ENCODE measurements at regions not wholly inside any gene's neighbourhood (a gene's known extent, or its start where the extent isn't known, plus 50 kb on each side); places are given as distances from the start of the nearest gene placed in this dataset.

DNA sequence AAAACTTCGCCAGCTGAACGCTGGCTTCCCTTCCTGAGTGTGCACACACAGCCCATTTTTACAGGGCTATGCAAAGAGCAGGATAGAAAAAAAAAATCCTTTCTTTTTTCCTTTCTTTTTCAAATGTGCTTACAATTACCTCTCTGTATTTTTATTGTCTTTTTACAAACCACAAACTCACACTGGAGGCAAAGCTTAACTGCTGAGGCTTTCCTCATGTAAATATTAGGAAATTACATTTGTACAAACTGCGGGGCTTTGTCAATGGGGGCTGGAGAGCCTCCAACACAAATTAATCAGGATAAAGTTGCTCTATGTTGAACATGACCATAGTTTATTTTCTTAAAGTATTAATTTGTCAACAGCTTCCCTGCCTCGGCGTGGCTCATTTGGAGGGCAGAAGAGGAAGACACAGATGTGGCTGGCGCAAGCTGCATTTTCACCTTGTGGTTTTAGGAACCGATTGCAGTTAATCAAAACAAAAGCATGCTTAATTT, 411.7 kb upstream of the MKI67 start:
- no peak for DNase-seq

DNA sequence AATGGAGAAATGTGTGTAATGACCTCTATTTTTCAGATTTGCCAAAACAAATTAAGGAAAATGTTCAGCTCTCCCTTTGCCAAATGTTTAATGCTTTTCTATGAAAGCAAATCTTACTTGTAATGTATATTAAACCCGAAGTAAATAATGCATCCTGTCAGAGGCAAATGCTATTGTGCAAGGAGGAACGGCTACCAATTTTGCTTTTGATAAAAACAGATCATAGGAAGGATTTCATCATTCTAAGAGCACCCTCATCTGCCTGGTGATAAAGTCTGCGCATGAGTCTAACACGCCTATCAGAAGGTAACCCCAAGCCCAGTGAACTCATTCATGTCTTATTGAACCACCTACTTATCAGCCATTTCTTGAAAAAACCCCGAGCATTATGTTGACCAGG, 412.4 kb upstream of the MKI67 start:
- no peak for DNase-seq

DNA sequence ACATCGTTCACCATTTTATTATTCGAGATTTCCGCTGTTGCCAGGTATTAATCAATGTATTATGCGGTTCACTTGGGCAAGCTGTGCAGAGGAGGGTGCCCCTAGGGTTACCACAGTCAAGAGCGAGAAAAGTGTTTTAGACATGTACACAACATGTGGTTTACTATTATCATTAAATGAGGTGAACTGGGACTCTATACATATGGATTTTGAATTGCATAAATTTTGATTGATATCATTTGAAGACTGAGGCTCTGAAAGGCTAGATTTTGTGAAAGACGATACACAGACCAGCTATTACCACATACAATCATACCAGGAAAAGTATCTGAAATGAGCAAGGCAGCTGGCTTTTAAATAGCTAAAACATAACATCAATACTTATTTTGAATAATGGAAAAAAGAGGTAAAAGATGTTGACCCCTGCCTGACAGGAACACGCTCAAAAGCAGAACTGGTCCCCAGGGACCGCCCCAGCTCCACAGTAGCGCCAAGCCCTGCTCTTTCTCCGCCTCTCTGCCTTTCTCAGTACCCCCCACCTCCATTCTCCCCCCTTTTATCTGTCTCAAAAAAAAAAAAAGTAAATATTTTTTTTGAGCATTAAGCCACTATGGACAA, 413.4 kb upstream of the MKI67 start:
- no peak for DNase-seq

DNA sequence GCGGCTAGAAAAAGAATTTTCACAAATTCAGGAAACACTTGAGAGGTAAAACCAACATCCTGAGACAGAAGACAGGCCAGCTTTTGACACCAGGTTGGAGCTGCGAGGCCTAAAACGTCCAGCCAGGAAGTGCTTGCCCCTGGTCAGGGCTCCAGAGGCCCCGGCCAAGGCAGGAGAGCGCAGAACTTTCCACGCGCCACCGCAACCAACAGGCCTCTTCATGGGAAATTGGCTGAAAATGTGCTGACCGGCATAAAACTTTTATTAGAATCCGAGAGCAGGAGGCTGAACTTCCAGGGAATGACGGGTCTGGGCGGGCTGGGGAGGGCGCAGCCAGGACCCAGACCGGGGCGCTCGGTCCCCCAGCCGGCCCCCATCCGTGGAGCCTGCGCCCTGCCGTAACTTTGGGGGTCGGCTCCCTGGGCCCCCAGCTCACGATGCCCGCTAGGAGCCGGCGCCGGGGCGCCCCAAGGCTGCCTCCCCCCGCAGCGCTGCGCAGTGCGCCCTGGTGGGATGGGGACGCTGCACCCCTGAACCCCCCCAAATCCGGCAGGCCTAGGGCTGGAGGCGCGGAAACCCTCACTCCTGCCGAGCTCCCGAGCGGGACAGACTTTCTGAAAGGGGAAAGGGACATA, 414.0 kb upstream of the MKI67 start:
- DNase-seq = no peak

DNA sequence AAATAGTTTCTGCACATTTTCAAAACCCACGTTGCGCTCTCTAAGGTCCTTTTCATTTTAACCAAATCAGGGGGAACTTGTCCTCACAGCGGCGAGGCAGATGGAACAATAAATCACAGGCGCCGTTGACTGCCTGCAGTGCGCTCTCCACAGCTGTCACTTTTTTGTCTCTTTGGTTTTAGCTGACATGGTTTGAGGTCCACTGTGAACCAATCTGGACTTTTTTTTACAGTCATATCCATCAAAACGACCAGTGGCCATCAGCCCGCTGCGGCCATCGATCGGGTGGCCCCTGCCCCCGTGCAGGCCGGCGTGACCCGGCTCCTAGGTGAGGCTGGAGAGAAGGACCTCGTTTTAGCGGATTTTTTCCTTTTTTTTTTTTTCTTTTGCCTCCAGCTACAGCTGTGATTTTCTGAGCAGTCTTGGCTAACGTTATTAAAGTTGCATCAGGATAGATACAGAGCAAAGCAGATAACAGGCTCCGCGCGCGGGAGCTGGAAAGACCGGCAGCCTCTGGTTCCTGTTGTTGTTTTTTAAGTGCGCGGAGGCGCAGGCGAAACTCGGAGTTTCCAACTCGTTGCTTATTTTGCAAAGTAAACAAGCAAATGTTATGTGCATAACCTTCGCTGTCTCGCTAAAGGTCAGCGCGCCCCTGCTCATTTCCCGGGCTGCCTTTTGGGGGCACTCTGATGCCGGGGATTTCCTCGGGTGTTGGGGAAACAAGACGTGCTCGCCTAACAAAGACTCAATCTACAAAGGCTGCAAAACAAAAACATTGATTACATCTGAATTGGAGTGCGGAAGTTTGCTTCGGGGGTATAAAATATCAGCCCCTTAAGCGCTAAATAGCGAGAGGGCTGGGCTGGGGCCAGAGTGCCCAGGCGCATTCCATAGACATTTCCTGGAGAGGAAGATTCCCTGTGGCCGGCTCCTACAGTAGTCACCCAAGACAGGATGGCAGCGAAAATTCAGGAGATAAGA, 414.8 kb upstream of the MKI67 start:
- no peak for DNase-seq

DNA sequence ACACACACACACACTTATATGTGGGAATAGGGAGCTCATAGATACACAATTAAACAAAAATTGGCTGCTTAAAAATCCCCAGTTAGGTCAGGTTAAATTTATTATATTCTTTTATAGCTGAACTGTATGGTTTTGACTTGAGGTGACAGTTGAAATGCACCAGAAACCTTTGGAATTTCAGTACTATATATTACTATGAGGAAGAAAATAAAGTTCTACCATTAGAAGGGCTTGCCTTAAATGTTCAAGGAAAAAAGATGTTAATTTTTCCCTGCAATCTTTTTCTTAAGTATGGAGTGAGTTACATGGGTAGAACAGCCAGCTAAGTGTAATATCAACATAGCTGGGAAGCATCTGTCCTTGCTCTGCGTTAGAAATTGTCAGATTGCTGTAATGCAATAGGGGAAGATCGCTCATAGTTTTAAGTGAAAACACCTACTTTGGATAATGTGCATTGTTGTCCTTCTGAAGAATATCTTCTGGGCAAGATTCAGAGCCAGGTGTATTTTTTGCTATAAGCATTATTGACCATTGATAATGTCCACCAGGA, 415.8 kb upstream of the MKI67 start:
- DNase-seq = no peak

DNA sequence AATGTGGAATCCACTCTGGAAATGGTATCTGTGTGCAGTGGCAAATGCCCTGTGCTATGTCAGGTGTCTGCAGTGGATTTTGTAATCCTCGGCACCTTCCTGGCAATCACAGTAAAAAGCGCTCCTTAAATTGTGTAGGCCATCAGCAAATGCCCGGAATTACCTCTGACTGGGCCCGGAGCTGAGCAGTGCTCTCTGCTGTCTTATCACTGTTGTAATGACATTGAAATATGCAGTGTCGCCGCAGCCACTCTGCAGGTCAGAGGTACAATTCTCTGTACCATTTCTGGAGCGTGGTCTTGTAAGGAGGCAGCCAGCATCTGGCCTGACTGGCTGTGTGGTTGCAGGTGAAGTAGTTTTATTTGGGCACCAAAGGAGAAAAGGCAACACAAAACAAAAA, 416.4 kb upstream of the MKI67 start:
- DNase-seq = no peak

DNA sequence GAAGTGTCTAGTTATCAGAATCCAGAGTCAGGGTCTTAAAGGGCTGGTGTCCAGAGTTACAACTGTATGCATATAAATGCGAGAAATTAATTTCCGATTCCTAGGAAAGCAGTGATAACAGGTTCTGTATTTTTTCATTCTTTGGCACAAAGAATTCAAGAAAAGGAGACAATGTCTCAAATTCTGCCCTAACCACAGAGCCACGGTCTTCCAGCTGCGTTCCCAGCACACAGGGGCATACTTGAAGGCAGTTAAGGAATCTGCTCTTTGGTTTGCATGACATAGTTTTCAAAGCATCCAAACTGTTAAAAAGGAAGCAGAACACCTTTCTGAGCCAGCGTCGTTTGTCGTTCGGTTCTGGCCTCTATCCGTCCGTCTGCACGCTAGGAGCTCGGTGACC, 416.9 kb upstream of the MKI67 start:
- DNase-seq = no peak

DNA sequence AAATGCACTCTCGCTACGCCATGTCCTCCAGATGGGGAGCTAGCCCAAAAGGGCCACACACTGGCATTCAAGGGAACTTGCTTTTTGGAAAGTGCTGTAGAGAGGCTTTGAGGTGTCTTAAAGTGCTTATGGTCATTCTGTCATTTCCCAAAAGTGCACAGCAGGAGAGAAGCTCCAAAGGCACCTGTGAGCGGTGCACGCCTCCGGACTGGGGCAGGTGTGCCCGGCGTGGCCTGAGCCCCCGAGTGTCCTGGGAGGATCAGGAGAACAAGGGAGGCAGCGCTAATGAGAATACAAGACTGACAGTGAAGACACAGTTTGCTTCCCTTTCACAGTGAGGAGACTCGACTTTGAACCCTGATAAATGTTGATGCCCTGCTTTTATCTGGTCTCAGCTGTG, 419.0 kb upstream of the MKI67 start:
- no peak for DNase-seq

DNA sequence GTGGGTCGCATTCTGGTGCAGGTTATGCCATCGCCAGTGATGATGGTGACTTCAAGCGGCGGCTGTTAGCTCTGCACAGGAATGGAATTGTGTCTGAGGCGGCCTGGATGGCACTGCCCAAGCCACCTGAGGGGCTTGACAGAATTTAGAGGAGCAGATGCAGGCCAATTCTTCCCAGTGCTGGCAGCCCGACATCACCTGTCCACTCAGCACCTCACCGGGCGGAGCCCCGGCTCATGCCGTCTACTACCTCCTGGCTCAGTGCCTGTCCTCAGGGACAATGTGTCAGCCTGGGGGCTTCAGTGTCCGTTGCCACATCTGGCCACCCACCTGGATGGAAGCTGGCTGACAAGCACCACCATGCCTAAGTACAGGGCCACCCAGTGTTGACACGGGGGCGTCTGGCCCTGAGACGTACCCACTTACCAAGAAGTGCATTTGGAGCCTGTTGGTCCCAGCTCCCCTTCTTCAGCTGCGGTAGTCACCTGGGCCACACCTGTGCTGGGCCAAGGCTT, 420.5 kb upstream of the MKI67 start:
- DNase-seq = no peak

DNA sequence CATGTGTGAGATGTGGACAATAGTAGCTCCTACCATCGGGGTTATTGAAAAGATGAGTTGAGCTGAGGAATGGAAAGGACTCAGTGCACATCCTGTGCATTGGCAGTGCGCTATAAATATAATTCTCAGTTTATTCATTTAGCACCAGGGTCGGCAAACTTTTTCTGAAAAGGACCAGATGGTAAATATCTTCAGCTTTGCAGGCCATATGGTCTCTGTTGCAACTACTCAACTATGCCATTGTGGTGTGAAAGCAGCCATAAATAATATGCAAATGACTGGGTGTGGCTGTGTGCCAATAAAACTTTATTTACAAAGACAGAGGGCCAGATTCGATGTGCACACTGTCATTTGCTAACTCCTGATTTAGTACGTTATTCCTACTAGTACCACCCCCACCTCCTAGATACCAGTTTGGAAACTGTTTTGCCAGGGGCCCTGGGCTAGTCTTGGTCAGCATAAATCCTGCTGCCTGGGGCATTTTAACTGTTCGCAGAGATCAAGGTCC, 422.9 kb upstream of the MKI67 start:
- DNase-seq = no peak

DNA sequence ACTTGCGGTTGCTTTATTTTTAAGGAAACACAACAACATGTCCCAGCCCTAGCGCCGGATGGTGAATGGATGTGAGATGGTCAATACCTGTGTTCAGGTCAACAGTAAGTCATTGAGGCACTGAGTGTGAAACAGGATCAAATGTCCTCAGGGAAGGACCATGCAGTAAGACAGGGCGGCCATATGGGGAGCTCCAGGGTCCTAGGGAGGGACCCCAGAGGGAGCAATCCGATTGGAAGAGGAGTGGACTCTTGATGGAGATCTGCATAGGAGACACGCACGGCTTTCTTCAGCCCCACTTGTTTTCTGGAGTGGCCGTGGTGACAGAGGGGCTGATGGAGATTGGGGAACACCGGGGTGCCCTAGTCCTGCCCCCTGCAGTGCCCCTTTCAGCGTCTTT, 423.8 kb upstream of the MKI67 start:
- DNase-seq = no peak

DNA sequence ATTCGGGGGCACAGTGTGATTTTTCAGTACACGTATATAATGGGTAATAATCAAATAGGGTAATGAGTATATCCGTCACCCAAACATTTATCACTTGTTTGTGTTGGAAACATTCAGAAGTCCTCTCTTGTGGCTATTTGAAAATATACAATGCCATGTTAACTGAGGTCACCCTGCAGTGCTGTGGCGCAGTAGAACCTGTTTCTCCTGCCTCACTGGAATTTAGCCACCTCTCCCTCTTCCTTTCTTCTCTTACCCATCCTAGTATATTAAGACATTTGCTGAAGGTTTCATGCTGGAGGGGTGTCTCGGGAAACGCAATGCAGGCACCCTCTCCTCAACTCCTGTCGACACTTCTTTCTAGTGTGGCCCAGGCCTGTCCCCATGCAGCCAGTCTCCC, 425.3 kb upstream of the MKI67 start:
- no peak for DNase-seq

DNA sequence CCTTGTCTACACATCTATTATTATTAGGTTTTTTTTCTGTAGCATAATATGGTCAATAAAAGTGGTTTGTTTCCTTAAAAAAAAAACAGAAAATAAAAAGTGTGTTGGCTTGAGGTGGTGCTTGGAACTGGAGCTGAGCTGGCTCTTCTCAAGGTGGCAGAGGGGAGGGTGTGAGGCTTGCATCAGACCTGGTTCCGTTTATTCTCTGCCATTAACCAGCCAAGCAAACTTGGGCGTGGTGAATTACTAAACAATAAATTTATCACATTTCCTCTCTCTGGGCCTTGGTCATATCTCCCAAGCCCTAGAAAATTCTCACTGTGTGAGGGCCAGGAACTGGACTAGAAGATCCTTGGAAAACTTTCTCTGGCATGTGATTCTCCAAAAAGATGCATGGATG, 427.5 kb upstream of the MKI67 start:
- DNase-seq = no peak

DNA sequence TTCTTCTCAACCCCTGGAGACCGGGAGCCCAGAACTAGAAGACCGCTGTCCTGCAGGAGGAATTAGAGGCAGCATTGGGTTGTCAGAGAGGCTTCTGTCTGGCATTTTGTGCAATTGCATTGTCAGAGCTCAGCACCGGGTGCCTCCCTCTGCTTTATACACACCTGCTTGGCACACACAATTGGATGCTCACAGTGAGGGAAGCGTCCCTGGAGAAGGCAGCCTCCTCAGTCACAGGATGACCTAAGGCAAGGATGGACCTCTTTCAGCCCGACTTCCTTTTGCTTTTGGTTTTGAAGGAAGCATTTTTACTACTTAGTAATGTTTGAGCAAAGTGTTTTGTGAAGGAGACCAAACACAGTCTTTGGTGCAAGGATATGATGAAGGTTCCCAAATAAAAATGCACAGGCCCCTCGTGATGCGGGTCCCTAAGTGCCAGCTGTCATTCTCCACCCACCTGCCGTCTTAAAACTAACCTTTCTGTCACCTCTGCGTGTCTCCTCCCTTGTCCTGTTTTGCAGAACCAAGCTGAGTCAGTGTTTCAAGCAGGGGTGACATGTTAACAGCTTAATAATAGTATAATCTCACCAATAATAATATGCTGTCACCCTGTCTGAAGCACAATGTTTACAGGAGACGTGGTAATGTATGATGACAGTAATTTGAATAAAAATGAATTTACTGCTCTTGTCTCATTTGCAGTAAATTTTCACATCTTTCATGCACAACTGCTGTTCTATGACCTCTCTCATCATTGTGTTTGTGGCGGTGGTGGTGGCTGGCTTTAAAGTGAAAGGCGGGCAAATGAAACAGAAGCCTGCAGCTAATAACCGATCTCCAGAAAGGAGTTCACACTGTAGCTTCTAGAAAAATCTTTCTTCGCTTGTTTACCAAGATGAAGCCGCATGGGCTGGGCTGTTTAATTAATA, 430.2 kb upstream of the MKI67 start:
- DNase-seq = no peak

DNA sequence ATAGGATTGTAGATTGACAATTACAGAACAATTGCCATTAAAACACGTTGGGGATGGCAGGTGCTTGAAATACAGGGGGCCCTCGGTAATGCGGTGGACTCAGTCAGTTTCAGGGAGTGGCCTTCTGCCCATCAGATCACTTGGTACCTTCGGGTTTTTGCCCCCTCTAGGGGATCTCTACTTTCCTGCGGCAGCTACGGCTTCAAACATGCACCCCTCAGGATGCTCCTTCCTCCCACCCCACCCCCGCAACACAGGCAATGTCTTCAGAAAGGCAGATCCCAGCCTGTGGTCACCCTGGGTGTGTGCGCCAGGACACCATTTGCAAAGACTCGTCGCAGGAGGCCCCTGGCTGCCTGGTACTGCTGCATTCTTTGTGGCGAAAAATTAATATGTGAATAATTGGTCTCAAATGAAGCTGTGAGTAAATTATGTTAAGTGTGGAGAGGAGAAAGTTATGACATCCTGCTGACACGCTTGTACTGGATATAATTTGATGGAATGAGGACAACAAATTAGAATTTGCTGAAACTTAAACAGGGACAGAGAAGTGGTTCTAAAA, 431.0 kb upstream of the MKI67 start:
- DNase-seq = no peak

DNA sequence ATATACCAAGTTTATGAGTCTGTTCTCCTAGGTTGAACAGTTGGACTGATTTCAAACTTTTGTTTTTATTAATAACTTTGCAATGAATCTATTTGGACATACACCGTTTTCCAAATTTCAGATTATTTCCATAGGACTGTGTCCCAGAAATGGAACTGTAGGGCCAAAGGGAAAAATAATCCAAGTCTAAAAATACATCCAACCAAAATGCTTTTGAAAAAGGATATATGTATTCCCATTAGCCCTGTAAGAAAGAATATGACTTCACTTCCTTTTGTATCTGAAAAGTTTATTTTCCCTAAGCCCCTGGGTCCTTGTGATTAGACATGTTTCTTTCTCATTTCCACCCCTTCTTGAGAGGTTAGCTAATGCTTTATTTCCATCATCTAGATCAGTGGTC, 434.2 kb upstream of the MKI67 start:
- DNase-seq = no peak

DNA sequence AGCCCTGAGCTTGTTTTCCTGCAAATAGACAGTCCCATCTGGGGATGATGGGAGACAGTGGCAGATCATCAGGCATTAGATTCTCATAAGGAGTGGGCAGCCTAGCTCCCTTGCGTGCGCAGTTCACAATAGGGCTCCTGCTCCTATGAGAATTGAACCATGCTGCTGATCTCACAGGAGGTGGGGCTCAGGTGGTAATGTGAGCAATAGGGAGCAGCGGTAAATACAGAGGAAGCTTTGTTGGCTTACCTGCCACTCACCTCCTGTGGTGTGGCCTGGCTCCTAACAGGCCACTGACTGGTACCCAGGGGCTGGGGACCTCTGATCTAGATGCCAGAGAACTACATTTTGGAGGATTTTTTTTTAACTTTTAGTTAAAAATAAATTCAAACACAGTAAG, 434.8 kb upstream of the MKI67 start:
- DNase-seq = no peak

DNA sequence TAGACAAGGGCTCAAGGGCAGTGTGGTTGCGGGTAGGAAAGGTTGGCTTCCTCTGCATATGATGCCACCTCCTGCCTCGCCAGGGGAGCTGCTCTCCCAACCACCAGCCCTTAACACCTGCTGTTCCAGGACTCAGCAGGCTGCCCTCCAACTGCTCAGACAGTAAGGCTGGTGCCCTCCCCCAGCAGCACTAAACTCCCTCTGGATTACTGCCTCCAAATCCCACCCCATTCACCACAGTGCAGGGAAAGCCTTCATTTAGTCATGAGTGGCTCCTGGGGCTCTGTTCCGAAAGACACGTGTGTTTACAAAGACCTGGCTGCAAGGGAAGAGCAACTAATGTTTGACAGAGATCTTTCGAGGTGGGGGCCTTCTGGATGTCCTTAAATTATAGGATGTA, 437.2 kb upstream of the MKI67 start:
- no peak for DNase-seq

DNA sequence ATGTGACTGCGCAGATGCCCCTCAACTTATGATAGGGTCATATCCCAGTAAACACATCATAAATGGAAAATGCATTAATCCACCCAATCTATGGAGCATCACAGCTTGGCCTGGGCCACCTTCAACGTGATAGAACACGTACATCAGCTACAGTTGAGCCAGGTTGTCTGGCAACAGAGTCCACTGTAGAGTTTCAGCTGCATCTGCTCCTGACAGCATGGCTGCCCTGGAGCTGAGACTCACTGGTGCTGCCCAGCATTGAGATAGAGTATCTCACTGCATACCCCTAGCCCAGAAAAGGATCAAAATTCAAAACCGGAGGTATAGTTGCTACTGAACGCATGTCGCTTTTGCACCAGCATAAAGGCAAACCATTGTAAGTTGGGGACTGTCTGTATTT, 437.7 kb upstream of the MKI67 start:
- DNase-seq = no peak

DNA sequence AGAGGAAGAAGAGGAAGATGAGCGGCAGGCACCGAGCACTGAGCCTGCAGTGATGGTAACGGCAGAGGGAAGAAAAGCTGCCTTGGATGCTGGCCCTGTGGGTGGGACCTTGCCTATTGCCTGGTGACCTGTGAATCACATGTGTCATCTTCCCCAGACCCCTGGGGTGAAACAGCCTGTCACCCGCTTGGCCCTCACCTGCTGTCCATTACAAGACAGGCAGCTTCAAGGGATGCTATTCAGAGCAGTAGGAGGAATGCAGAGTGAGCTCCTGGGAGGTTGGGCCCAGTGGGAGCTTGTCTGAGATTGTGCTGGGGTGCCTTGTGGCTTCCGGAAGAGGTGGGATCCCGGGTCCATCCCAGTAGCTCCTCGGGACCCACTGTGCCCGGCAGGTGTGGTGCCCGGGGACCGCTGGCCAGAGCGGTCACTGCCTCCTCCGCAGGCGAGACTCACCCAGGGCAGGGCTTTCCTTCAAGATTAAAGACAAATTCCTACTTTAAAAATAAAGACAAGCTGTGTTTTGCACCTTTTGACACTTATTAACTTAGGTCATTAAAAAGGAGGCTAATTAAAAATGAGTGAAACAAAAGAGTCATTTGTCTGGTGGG, 440.2 kb upstream of the MKI67 start:
- no peak for DNase-seq
